Astrocyte of the cerebellum (primary cell): ENCODE measurements at regions not wholly inside any gene's neighbourhood (a gene's known extent, or its start where the extent isn't known, plus 50 kb on each side); places are given as distances from the start of the nearest gene placed in this dataset.

Experiments
- DNase-seq: peaks from one replicate; pipeline ENCODE4 v3.0.0-alpha.2; 2011; ENCODE audit warnings: low read depth
- H3K4me3 ChIP-seq: 2 replicates; pipeline ENCODE4 v1.5.1; 2011; ENCODE audit warnings: mild to moderate bottlenecking, low read depth, low read length, moderate library complexity
- CTCF ChIP-seq: IDR thresholded peaks from 2 replicates; pipeline ENCODE4 v1.5.1; 2012; ENCODE audit warnings: low read length, low read depth, moderate library complexity, mild to moderate bottlenecking; ENCODE audit errors: missing control alignments
- in situ Hi-C: cut with HindIII; loops from 2 replicates; pipeline ENCODE4 v1.10.0; 2017; ENCODE audit warnings: low sequenced_read_pairs

GRCh38 chr13:78004821-78005220, 86.2 kb upstream of the EDNRB start:
- no peak for TF ChIP-seq CTCF
- no peak overlapping the region for H3K4me3 ChIP-seq
- in situ Hi-C loops: no loop called here
- DNase-seq: no peak

DNA sequence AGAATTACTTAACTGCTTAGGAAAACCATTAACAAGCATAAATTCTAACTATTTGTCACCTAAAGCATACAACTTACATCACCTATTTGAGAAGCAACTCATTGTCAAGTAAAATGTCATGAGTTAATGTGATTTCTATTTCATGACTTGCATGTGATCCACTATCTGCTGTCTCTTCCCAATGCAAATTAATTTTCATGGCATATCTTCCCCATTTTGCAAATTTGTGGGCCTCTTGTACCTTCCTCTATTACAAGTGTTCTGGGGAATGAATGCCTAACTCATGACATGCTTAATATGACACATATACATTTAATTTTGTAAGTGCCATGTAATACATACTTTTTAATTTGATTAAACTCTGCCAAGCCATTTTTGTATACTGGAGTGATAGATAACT, 81.1 kb upstream of the EDNRB start:
- no peak overlapping the region for H3K4me3 ChIP-seq
- TF ChIP-seq CTCF: no peak
- in situ Hi-C loops: no loop called here
- DNase-seq: no peak

DNA sequence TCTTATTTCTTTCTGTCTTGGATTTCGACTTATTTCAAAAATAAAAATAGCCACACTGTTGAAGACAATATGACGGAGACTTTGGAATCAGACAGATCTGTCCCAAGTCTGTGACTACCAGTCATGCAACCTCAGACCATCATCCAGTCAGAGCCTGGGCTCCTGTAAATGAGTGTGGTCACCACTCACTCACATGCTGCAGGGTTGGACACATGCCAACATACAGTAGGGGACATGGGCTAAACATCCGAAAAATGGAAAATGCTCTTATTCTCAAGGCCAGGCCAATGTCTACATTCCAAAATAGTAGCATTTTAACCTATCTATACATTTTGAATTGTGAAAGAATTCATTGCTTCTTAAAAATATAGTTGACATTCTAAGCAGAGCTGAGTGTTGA, 75.5 kb upstream of the EDNRB start:
- in situ Hi-C loops: loop anchor here (5.0 kb wide), 1 partner anchor 53 kb away; no protein-coding TSS in a partner anchor
- TF ChIP-seq CTCF: no peak
- H3K4me3 ChIP-seq: no peak overlapping the region
- DNase-seq: no peak

DNA sequence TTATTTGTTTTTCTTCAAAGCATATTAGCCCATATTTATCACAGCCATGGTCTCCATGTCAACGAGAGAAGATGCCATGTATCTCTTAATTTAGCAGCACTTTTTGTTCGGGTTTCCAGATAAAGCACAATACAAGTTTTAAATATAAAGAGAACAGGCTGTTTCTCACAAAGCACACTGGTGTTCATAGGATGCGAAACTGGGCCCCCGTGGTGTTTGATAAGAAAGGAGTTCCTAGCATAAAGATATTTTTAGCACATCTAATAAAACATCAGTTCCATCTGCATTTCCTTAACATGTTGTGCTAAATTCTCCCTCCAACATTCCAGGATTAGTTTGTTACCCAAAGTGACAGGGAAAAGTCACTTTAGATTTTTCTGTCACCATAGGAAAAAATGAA, 72.4 kb upstream of the EDNRB start:
- no peak for DNase-seq
- TF ChIP-seq CTCF: no peak
- H3K4me3 ChIP-seq: no peak overlapping the region
- in situ Hi-C loops: loop anchor here (5.0 kb wide), 1 partner anchor 56 kb away; no protein-coding TSS in a partner anchor

GRCh38 chr13:77989281-77989680, 70.7 kb upstream of the EDNRB start:
- in situ Hi-C loops: no loop called here
- DNase-seq: no peak
- no peak overlapping the region for H3K4me3 ChIP-seq
- no peak for TF ChIP-seq CTCF

DNA sequence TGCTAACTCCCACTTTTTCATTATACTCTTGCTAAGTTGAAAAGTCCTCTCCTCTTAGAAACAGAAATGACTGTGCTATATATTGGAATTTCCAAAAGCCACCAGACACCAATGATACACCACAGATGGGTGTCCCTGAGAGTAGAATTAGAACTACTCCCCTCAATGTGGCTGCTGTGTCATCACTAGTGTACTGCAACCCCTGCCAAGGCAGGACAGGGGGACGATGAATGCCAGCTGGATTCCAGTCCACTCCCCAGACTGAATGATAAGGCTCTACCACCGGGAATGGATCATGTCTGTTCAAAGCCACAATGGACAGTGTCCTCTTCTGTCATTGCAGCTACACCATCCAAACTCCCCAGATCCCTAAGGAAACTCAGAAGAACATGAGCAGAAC, 69.7 kb upstream of the EDNRB start:
- no peak for TF ChIP-seq CTCF
- DNase-seq: no peak
- H3K4me3 ChIP-seq: no peak overlapping the region
- in situ Hi-C loops: no loop called here

DNA sequence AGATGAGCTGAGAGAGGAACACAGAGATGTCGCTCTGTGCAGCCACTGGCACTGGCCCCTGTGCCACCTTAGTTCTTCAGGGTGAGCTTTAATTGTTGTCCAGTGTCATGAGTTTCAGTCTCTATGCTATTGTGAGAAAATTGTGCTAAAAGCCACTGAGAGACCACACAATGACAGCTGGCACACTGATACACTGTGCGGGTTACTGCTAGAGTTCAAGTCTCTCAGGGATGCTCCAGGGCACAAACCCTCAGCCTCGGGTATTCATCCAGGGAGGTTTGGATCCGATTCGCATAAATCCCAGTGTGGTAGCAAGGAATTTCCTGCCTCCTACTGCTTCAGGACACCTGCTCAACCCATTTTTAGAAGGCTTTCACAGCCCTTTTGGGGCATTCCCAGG, 68.1 kb upstream of the EDNRB start:
- no peak overlapping the region for H3K4me3 ChIP-seq
- in situ Hi-C loops: no loop called here
- no peak for DNase-seq
- TF ChIP-seq CTCF: no peak
